ENCODE measurements at regions not wholly inside any gene's neighbourhood (a gene's known extent, or its start where the extent isn't known, plus 50 kb on each side); places are given as distances from the start of the nearest gene placed in this dataset.

- no peak for TF ChIP-seq CTCF (IDR thresholded peaks at IDR 0.05)
- TF ChIP-seq POLR2A (IDR thresholded peaks at IDR 0.05), result no peak
Observed at GRCh38 chr3:135739779-135740178, 225.7 kb upstream of the PPP2R3A start.
